Pulmonary artery endothelial cell (primary cell): ENCODE measurements at regions not wholly inside any gene's neighbourhood (a gene's known extent, or its start where the extent isn't known, plus 50 kb on each side); places are given as distances from the start of the nearest gene placed in this dataset.
"Not testable (repeated sequence)": the region's sequence is repeated elsewhere in the genome, so short reads cannot be mapped to it uniquely, and the experiment has no call there.

Experiments used
- DNase-seq: peaks from one replicate; pipeline ENCODE4 v3.0.0-alpha.2; 2011; ENCODE audit warnings: low read depth, low spot score

GRCh38 chr1:191490303-191490702 lies 668.0 kb upstream of the RGS18 start:
- DNase-seq: no peak

DNA sequence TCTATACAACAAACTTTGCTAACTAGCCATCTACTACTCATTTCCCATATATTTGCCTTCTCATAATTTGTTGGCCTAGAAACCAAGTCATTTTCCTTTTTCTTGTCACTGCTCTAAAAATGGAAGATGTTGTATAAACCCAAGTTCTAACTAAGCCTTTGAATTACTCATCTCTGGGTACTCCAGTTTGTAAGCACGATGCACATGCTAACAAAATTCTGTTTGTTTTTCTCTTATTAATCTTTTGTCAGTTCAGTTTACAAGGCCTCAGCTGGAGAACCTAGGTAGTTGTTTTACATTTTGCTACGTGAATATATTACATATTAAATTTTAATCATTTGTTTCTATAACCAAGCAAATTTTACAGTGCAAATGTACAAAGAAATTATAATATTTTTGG lies 663.2 kb upstream of the RGS18 start:
- DNase-seq: no peak

GRCh38 chr1:191498318-191498717 lies 659.9 kb upstream of the RGS18 start:
- DNase-seq: no peak

DNA sequence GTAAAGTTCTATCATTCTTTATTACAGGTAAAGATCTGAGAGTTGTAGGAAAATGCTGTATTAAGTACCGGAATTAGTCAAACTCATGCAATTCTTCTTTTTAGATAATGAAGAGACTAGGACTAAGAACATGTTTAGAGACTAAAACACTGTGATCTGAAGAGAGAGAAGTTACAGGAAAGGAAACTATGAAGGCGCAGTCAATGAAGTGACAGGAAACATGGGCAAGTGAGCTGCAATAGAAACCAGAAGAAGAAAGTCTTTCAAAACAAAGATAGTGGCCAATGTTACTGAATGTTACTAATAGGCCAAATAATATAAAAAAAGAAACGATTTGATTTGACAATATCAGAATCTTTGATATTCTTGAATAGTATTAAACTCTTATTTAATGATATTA lies 659.4 kb upstream of the RGS18 start:
- no peak for DNase-seq

GRCh38 chr1:191504999-191505398 lies 653.3 kb upstream of the RGS18 start:
- DNase-seq: no peak

DNA sequence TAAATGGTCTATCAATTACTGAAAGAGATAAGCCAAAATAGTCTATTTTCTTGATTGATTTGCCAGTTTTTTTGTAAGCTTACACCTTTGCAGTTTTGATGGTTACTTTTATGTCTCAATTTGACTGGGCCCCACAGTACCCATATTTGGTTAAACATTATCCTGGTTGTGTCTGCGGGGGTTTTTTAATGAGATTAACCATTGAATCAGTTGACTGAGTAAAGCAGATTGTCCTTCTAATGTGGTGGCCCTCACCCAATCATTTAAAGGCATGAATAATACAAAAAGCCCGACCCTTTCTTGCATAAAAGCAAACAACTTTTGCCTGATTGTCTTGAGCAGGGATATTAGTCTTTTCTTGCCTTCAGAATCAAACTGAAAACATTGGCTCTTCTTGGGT lies 650.0 kb upstream of the RGS18 start:
- DNase-seq: no peak

- DNase-seq: not testable (repeated sequence)
These were observed 646.8 kb upstream of the RGS18 start for GRCh38 chr1:191511480-191511879.

- no peak for DNase-seq
These were observed 640.4 kb upstream of the RGS18 start for GRCh38 chr1:191517826-191518225.

DNA sequence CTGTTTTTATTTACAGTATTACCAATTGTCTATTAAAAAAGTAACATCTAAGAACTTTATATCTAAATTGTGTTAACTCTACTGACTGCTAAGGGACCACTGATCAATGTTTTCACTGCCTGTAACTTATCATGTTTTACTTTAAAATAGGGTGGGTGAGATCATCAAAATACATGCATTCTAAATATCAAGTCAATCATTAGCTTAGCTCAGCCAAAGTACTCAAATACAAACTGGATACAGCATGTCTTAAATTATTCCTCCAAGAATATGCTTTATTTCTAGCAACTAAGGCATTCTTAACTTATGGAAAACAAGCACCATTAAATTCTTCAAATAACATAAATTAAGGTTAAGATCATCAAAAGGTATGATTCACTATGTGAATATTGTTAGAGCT lies 638.7 kb upstream of the RGS18 start:
- DNase-seq: no peak

GRCh38 chr1:191520345-191520744 lies 637.9 kb upstream of the RGS18 start:
- no peak for DNase-seq

DNA sequence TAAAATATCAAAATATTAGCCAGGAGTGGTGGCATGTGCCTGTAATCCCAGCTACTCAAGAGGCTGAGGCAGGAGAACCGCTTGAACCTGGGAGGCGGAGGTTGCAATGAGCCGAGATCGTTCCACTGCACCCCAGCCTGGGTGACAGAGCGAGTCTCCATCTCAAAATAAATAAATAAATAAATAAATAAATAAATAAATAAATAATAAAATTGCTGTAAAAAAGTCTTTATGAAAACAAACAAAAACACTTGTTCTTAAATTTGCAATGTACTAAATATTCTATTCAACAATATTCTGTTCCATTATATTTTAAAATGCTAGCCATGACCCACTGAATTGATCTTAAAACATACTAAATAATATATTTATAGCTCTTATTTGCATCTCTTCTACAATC lies 632.3 kb upstream of the RGS18 start:
- not testable (repeated sequence) for DNase-seq

GRCh38 chr1:191528275-191528674 lies 630.0 kb upstream of the RGS18 start:
- no peak for DNase-seq

GRCh38 chr1:191530928-191531327 lies 627.3 kb upstream of the RGS18 start:
- no peak for DNase-seq

DNA sequence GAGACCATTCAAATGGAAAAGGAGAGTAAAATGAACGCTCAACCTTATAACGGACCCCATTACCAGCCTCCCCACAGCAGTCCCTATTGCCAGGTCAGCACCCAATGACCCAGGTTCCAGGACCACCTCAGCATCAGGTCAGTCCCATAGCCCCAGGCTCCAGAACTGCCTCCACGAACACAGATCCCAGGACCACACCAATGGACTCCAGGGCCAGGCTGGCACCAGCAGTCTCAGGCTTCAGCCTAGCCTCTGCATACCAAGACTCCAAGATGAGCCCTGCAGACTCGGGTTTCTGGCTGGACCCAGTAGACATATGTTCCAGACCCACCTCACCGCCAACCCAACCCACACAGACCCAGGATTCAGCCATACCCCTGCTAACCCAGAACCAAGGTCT lies 625.0 kb upstream of the RGS18 start:
- DNase-seq: no peak

DNA sequence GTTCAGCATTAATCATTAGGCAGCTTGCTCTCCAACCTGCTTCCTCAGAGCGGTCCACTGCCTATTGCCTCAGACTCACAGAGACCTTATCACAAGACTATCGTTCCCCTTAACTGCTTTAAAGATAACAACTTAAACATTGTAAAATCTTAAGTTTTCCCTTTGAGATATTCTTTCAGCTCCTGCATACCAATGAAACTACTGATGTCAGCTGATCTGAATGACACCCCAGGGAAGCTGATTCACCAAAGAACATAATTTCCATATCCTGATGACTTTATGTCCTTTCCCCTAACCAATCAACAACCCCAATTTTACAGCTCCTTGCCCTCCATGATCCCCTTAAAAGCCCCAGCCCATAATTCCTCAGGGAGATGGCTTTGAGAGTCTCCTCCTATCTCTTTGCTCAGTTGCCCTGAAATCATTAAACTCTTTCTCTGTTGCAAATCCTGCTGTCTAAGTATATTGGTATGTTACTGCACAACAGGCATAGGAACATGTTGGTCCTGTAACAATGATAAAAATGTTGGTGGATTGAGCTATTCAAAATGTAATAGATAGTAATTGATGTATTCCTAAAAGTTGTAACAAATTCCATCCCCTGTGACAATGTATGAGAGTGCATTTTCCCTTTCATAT lies 621.4 kb upstream of the RGS18 start:
- no peak for DNase-seq

DNA sequence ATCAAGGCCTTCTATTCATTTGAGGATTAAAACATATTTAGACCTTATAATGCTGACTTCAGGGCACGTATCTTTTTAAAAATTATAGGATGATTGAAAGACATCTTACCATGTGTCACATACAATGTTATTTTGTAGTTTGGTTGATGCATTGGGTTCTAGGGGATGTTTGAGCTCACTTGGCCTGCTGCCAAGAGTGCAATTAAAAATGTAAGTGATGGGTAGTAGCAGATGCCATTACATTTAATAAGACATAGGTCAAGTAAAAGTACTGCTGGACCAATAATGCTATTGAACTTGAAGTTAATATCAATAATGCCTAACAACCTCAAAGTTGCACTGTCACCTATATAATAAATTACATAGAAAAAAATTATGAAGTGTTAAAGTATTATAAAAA lies 616.5 kb upstream of the RGS18 start:
- no peak for DNase-seq

DNA sequence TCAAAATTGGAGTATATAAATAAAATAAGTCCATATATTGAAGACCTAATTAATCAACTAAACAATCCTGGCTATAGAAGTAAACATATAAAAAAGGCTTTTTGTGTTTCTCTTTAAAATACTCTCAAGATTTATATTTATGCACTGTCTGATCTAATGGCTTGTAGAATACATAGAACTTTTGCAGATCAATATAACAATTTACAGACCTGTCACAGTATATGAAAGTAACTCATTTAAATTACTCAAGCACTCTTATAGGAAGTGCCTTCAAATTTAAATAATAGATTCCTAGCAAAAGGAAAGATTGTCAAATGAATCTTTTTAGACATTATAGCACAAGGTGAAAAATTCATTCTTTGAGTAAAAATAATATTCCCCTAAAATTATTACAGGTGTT lies 615.8 kb upstream of the RGS18 start:
- no peak for DNase-seq

- no peak for DNase-seq
These were observed 611.5 kb upstream of the RGS18 start for GRCh38 chr1:191546803-191547202.

GRCh38 chr1:191551019-191551418 lies 607.2 kb upstream of the RGS18 start:
- DNase-seq: no peak

DNA sequence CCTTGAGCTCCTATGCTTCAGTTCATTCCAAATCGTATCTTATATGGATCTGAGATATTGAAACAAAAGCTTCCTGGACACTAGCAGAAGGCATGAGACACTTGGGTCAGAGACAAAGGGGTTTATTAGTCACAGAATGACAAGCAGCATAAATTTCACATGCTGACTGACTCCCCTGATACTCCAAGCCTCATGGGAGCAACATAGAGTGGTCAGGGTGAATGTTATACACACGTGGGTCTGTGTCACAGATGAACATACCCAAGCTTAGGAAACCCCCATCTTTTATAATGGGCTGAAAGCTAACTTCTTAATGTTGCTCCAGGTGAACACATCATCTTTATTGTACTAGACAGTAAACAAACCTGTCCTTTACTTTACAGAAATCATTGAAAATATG lies 599.9 kb upstream of the RGS18 start:
- no peak for DNase-seq

DNA sequence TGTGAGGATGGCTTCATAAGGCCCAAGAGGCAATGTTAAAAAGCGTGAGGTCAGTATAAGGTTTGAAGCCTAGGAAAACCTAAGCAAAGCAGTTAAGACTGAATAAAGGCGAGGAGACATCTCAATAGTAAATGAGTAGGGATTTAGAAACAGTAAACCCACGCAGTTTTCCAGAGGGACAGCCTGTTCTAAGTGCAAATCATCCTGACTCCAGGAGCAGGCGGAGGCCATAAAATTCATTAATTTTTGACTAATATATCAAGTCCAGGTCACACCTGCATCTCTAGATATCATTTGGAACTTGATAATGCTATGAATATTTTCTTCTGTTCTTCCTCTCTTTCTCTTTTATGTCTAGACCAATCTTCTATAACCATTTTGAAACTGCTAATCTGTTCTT lies 597.0 kb upstream of the RGS18 start:
- no peak for DNase-seq

GRCh38 chr1:191564275-191564674 lies 594.0 kb upstream of the RGS18 start:
- DNase-seq: no peak

DNA sequence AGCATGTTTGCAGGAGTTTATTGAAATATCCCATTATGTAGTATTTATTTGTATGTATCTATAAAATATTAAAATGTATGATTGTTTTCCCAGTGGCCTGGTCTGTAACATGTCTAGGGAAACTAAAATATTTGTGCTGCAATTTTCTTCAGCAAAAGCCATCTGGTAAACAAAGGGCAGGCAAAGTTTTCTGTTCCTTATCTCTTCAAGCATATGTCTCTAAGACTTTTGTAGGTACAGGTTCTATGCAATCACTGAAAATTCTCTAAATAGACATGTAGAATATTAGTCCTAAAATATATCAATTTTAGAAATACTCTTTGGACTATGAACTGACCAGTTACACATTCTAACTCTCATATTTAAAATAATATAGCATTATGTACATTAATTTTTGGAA lies 585.8 kb upstream of the RGS18 start:
- no peak for DNase-seq

DNA sequence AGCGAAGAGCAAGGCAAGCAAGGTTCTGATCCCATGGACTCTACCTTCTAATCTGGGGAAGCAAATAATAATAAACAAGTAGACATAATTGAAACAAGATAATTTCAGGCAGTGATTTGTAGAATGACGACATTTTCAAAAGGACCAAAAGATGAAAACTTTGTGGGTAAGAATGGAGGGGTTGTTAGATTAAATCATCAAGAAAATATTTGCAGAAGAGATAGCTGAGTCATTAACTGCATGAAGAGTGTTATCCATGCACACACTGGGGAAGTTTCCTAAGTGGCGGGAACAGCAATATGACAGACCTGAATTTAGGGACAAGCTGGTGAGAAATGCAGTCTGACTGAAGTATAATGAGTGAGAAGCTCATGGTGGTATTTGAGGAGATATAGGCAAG lies 583.1 kb upstream of the RGS18 start:
- no peak for DNase-seq
